OCI-LY7 (cell line): ENCODE measurements at regions not wholly inside any gene's neighbourhood (a gene's known extent, or its start where the extent isn't known, plus 50 kb on each side); places are given as distances from the start of the nearest gene placed in this dataset.

Experiments
- BruUV-seq: library from RNA; stranded (reverse); fragments of 400-500 nt; replicated peaks from 2 replicates; lab custom pipeline; 2021; lab: Mats Ljungman, UMichigan
- CTCF ChIA-PET: fragments of 300-600 bp; sonication (Branson Sonifier 250); formaldehyde crosslinking; loops from one replicate; lab custom pipeline; 2022; ENCODE audit warnings: antibody characterized with exemption; ENCODE audit not compliant: unreplicated experiment; lab: Charles Lee
- POLR2A ChIA-PET: fragments of 300-600 bp; sonication (Branson Sonifier 250); formaldehyde crosslinking; loops from one replicate; lab custom pipeline; 2022; ENCODE audit warnings: antibody characterized with exemption; lab: Charles Lee
- DNase-seq: peaks from one replicate; pipeline ENCODE4 v3.0.0-alpha.2; 2015; ENCODE audit warnings: low spot score
- H2AFZ ChIP-seq: fragments of 200-600 bp; sonication (generic), shearing (Covaris generic); 2 replicates; pipeline ENCODE4 v1.6.1; 2014; ENCODE audit warnings: mild to moderate bottlenecking, antibody characterized with exemption, low read length, moderate library complexity
- H3K27ac ChIP-seq: fragments of 200-600 bp; sonication (generic); 2 replicates; pipeline ENCODE4 v1.5.1; 2014; ENCODE audit warnings: mixed run types, low read depth, mild to moderate bottlenecking, moderate library complexity, low read length, inconsistent platforms; ENCODE audit not compliant: poor library complexity, severe bottlenecking
- H3K36me3 ChIP-seq: fragments of 200-600 bp; sonication (generic); 2 replicates; pipeline ENCODE4 v1.6.1; 2014; ENCODE audit warnings: mild to moderate bottlenecking, antibody characterized with exemption, low read length, moderate library complexity, mixed read lengths; ENCODE audit not compliant: insufficient read depth
- H3K4me1 ChIP-seq: fragments of 200-600 bp; sonication (generic); 2 replicates; pipeline ENCODE4 v1.5.1; 2014; ENCODE audit warnings: mild to moderate bottlenecking, low read length; ENCODE audit not compliant: insufficient read depth, poor library complexity, severe bottlenecking
- H3K4me2 ChIP-seq: fragments of 200-600 bp; sonication (generic); 2 replicates; pipeline ENCODE4 v1.6.1; 2014; ENCODE audit warnings: mild to moderate bottlenecking, low read length
- H3K4me3 ChIP-seq: fragments of 200-600 bp; sonication (generic); 2 replicates; pipeline ENCODE4 v1.5.1; 2014; ENCODE audit warnings: mild to moderate bottlenecking, low read depth, low read length; ENCODE audit not compliant: poor library complexity, severe bottlenecking
- H3K79me2 ChIP-seq: fragments of 200-600 bp; sonication (generic); 2 replicates; pipeline ENCODE4 v1.6.1; 2016; ENCODE audit warnings: low read depth, mild to moderate bottlenecking, low read length, moderate library complexity, mixed read lengths; ENCODE audit not compliant: insufficient read depth
- H3K9me2 ChIP-seq: fragments of 200-600 bp; sonication (generic); 2 replicates; pipeline ENCODE4 v1.6.1; 2016; ENCODE audit warnings: mild to moderate bottlenecking, low read length, mixed read lengths; ENCODE audit not compliant: insufficient read depth
- H3K9me3 ChIP-seq: fragments of 200-600 bp; sonication (generic); 2 replicates; pipeline ENCODE4 v1.6.1; 2014; ENCODE audit warnings: mild to moderate bottlenecking, mixed run types, low read length, mixed read lengths
- H4K20me1 ChIP-seq: fragments of 200-600 bp; sonication (generic); 2 replicates; pipeline ENCODE4 v1.6.1; 2014; ENCODE audit warnings: mild to moderate bottlenecking, antibody characterized with exemption, low read length, moderate library complexity, mixed read lengths; ENCODE audit not compliant: insufficient read depth
- CTCF ChIP-seq: fragments of 200-600 bp; sonication (generic); conservative IDR thresholded peaks from 2 replicates; pipeline ENCODE4 v1.5.1; 2014; ENCODE audit warnings: mild to moderate bottlenecking, antibody characterized with exemption, low read length, moderate library complexity, mixed read lengths
- EZH2phosphoT487 ChIP-seq: fragments of 200-600 bp; sonication (generic); IDR thresholded peaks from 2 replicates; pipeline ENCODE4 v1.6.1; 2018; ENCODE audit warnings: low read depth, borderline replicate concordance, mild to moderate bottlenecking, mixed run types, antibody characterized with exemption, low read length, moderate library complexity, mixed read lengths
- intact Hi-C: fragments of 100-400 bp; cut with micrococcal nuclease; formaldehyde crosslinking; loops from one replicate; pipeline ENCODE4 v1.10.0; 2022; ENCODE audit not compliant: unreplicated experiment

- H3K9me2 ChIP-seq = no peaks in the 10 kb centered on the region
- intact Hi-C loops = no loop called here
- no peak overlapping the region for H2AFZ ChIP-seq
- no peaks in the 10 kb centered on the region for H3K36me3 ChIP-seq
- no peaks in the 10 kb centered on the region for H3K79me2 ChIP-seq
- CTCF ChIA-PET = no interaction called here
- no peak overlapping the region for H3K4me2 ChIP-seq
- H4K20me1 ChIP-seq = no peaks in the 10 kb centered on the region
- no peak overlapping the region for H3K4me3 ChIP-seq
- H3K4me1 ChIP-seq = no peaks in the 10 kb centered on the region
- no TSS peak for BruUV-seq
- no peak overlapping the region for H3K27ac ChIP-seq
- no peak for DNase-seq
- no peaks in the 10 kb centered on the region for H3K9me3 ChIP-seq
- no peak for TF ChIP-seq CTCF
- no peak for TF ChIP-seq EZH2phosphoT487
- POLR2A ChIA-PET = interaction anchor here (0.6 kb wide), 1 partner anchor 604 kb away, joined by 3 read pairs; no protein-coding TSS in a partner anchor
Measured at GRCh38 chr11:110837603-110838002, 125.4 kb upstream of the ARHGAP20 start.

GRCh38 chr11:110835106-110835505 lies 122.9 kb upstream of the ARHGAP20 start:
- BruUV-seq = no TSS peak
- Histone ChIP-seq H2AFZ (no peak overlapping the region), H3K27ac (no peak overlapping the region), H3K4me2 (no peak overlapping the region), H3K79me2 (no peaks in the 10 kb centered on the region), H4K20me1 (no peaks in the 10 kb centered on the region), H3K4me3 (no peak overlapping the region), H3K36me3 (no peaks in the 10 kb centered on the region), H3K9me3 (no peaks in the 10 kb centered on the region), H3K4me1 (no peaks in the 10 kb centered on the region), H3K9me2 (no peaks in the 10 kb centered on the region)
- ChIA-PET POLR2A (no interaction called here), CTCF (no interaction called here)
- intact Hi-C loops = no loop called here
- no peak for TF ChIP-seq EZH2phosphoT487
- DNase-seq = no peak

- no TSS peak for BruUV-seq
- Histone ChIP-seq H3K79me2 (no peaks in the 10 kb centered on the region), H3K4me3 (no peak overlapping the region), H3K4me2 (no peak overlapping the region), H3K36me3 (no peaks in the 10 kb centered on the region), H2AFZ (no peak overlapping the region), H3K27ac (no peak overlapping the region), H4K20me1 (no peaks in the 10 kb centered on the region), H3K4me1 (no peaks in the 10 kb centered on the region), H3K9me3 (no peaks in the 10 kb centered on the region), H3K9me2 (no peaks in the 10 kb centered on the region)
- intact Hi-C loops = no loop called here
- ChIA-PET POLR2A (interaction anchor here (0.7 to 2.5 kb wide), 2 partner anchors 20 to 41 kb away, joined by 3 to 5 read pairs; no protein-coding TSS in a partner anchor), CTCF (interaction anchor here (0.5 kb wide), 1 partner anchor 640 kb away, joined by 4 read pairs; no protein-coding TSS in a partner anchor)
- no peak for DNase-seq
- no peak for TF ChIP-seq CTCF
- TF ChIP-seq EZH2phosphoT487 = no peak
Measured at GRCh38 chr11:110833033-110833484, 120.8 kb upstream of the ARHGAP20 start.
